Body of pancreas (tissue), 4 donors: ENCODE measurements at regions not wholly inside any gene's neighbourhood (a gene's known extent, or its start where the extent isn't known, plus 50 kb on each side); places are given as distances from the start of the nearest gene placed in this dataset.

Experiments
- POLR2A ChIP-seq, 3 donors: fragments of 450-650 bp; IDR thresholded peaks; one replicate each; pipeline ENCODE4 v1.6.1; 2016; ENCODE audit warnings: antibody characterized with exemption in 3 of 3, mild to moderate bottlenecking in 2 of 3
- TF ChIP-seq, protein P1 (sequence below), 7 experiments: fragments of 450-650 bp in 4 of 7; fragments of 200-600 bp in 3 of 7; sonication (generic) in 3 of 7; IDR thresholded peaks; one replicate each; pipeline ENCODE4 v1.5.1; 2016 to 2019; ENCODE audit warnings: antibody characterized with exemption in 7 of 7

GRCh38 chr3:72224804-72225509 lies 440.0 kb upstream of the PROK2 start:
- TF ChIP-seq POLR2A (IDR thresholded peaks at IDR 0.05) = no peak
- TF ChIP-seq, protein P1, sequence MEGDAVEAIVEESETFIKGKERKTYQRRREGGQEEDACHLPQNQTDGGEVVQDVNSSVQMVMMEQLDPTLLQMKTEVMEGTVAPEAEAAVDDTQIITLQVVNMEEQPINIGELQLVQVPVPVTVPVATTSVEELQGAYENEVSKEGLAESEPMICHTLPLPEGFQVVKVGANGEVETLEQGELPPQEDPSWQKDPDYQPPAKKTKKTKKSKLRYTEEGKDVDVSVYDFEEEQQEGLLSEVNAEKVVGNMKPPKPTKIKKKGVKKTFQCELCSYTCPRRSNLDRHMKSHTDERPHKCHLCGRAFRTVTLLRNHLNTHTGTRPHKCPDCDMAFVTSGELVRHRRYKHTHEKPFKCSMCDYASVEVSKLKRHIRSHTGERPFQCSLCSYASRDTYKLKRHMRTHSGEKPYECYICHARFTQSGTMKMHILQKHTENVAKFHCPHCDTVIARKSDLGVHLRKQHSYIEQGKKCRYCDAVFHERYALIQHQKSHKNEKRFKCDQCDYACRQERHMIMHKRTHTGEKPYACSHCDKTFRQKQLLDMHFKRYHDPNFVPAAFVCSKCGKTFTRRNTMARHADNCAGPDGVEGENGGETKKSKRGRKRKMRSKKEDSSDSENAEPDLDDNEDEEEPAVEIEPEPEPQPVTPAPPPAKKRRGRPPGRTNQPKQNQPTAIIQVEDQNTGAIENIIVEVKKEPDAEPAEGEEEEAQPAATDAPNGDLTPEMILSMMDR (IDR thresholded peaks at IDR 0.05) = no peak
